Memory B cell (primary cell): ENCODE measurements at regions not wholly inside any gene's neighbourhood (a gene's known extent, or its start where the extent isn't known, plus 50 kb on each side); places are given as distances from the start of the nearest gene placed in this dataset.

Source experiments
- ATAC-seq: fragments of 150-1000 bp; cut with Tn5 transposase; 2 replicates; pipeline ENCODE4 v1.10.0; 2021; ENCODE audit warnings: low read depth, mild to moderate bottlenecking, moderate library complexity
- DNase-seq, 2 donors: peaks; one replicate each; pipeline ENCODE4 v3.0.0; 2022; ENCODE audit warnings: low spot score in 2 of 2
- H3K27ac Mint-ChIP-seq: one replicate; pipeline ENCODE4 v1.8.0; 2022; ENCODE audit warnings: mild to moderate bottlenecking, moderate library complexity, mixed read lengths
- H3K27me3 Mint-ChIP-seq: one replicate; pipeline ENCODE4 v1.8.0; 2022; ENCODE audit warnings: mixed read lengths
- H3K36me3 Mint-ChIP-seq: one replicate; pipeline ENCODE4 v1.8.0; 2022; ENCODE audit warnings: mild to moderate bottlenecking, mixed read lengths
- H3K4me1 Mint-ChIP-seq: one replicate; pipeline ENCODE4 v1.8.0; 2022; ENCODE audit warnings: mixed read lengths
- H3K4me3 Mint-ChIP-seq: one replicate; pipeline ENCODE4 v1.8.0; 2022; ENCODE audit warnings: mild to moderate bottlenecking, moderate library complexity, mixed read lengths
- H3K9me3 Mint-ChIP-seq: one replicate; pipeline ENCODE4 v1.8.0; 2022; ENCODE audit warnings: mixed read lengths

DNA sequence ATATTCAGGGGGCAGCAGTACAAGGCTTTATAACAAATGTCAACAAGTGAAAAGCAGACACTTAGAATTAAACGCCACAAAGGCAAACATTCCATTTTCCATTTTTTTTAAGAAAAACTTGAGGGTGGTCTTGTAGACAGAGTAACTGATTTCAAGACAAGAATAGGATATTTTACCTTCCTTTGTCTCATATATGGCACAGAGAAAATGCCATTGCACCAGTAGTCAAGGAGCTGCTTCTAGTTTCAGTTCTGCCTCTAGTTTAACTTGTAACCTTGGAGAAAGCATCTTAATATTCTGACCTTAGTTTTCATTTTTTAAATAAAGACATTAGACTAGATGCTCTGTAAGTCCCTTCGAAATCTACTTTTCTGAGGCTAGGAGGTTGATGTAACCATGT, 355.3 kb upstream of the KCNN2 start:
- no peak overlapping the region for H3K4me3 Mint-ChIP-seq
- H3K36me3 Mint-ChIP-seq = no peaks in the 10 kb centered on the region
- no peak overlapping the region for H3K27ac Mint-ChIP-seq
- no peak for DNase-seq
- no peaks in the 10 kb centered on the region for H3K27me3 Mint-ChIP-seq
- peaks cover 1% of the 10 kb centered on the region for H3K9me3 Mint-ChIP-seq
- ATAC-seq = no peak
- H3K4me1 Mint-ChIP-seq = no peaks in the 10 kb centered on the region

DNA sequence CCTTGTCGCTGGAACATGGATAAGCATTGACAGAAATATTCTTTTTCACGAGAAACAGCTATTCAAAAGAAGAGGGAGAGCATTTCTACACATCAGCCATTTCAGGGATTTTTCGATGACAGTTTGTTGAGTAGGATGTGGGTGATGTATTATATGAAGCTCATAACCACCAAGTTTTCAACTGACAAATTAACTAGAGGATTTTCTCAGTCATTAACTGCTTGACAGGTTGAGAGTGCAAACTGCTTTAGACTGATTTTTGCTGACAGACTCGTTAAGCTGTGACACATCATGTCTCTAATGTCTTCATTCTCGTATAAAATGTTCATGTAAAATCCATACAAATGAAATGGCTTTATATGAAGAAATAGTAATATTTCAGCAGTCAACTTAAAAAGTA, 354.2 kb upstream of the KCNN2 start:
- H3K9me3 Mint-ChIP-seq = no peaks in the 10 kb centered on the region
- ATAC-seq (no peak), DNase-seq (no peak)
- H3K4me1 Mint-ChIP-seq = no peaks in the 10 kb centered on the region
- H3K27me3 Mint-ChIP-seq = no peaks in the 10 kb centered on the region
- no peak overlapping the region for H3K4me3 Mint-ChIP-seq
- no peak overlapping the region for H3K27ac Mint-ChIP-seq
- H3K36me3 Mint-ChIP-seq = no peaks in the 10 kb centered on the region

DNA sequence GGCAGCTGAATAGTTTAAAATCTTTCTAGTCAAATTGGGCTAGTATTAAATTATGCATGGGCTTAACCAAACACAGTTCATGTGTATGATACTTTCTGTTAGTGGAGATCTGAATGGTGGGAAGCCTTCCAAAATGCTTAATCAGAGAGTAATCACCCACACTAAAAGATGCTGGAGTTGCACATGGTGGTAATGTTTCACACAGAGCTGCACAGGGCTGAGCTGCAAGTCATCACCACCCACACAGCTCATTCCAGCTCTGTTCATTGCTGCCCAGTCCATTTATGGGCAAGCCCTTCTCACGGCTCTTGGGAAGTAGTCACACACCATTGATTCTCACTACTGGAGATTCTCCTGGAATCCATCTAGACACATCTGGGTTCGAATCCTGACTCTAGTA, 351.5 kb upstream of the KCNN2 start:
- H3K27ac Mint-ChIP-seq = no peak overlapping the region
- no peak for ATAC-seq
- DNase-seq = no peak
- no peaks in the 10 kb centered on the region for H3K36me3 Mint-ChIP-seq
- no peaks in the 10 kb centered on the region for H3K9me3 Mint-ChIP-seq
- H3K4me3 Mint-ChIP-seq = no peak overlapping the region
- no peaks in the 10 kb centered on the region for H3K27me3 Mint-ChIP-seq
- no peaks in the 10 kb centered on the region for H3K4me1 Mint-ChIP-seq

DNA sequence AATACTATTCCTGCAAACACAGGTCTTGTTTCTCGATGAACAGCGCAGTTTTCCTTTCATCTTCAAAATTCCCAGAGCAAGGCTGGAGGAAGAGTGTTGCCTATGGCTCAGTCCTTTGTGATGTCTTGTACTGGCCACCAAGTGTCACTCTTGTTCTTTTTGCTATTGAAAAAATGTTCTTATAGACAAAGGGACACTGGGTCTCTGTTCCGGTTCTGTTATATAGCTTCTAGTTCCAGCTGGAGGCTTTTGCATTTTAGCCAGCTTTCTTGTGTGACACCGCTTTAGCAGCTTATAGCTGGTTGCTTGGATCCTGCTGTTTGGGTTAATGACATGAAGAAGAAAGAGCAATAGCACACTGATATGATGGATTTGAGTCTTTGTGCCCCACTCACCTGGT, 343.7 kb upstream of the KCNN2 start:
- H3K27ac Mint-ChIP-seq = no peak overlapping the region
- H3K27me3 Mint-ChIP-seq = no peaks in the 10 kb centered on the region
- DNase-seq (no peak), ATAC-seq (no peak)
- no peak overlapping the region for H3K4me3 Mint-ChIP-seq
- H3K36me3 Mint-ChIP-seq = no peaks in the 10 kb centered on the region
- peaks cover 1% of the 10 kb centered on the region for H3K9me3 Mint-ChIP-seq
- H3K4me1 Mint-ChIP-seq = no peaks in the 10 kb centered on the region

DNA sequence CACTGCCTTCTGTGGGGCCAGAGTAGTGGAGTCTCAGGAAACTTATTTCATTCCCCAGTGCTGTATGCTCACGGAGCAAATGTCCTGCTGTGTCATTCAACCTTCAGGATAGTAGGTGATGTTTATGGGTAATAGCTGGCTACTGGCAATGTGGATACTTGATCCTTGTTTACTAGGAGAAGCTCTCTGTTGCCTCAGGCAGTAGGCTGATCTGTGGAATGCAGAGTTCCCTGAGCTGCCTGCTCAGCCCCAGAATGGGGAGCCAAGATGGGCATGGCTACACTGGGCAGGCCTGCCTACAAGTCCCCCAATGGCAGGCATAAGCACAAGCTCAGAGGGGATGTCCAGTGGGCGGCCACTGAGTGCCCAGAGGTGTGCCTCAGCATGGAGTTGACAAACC, 323.1 kb upstream of the KCNN2 start:
- Mint-ChIP-seq H3K4me1 (no peaks in the 10 kb centered on the region), H3K27ac (no peak overlapping the region), H3K4me3 (no peak overlapping the region), H3K9me3 (peaks cover 9% of the 10 kb centered on the region), H3K36me3 (no peaks in the 10 kb centered on the region), H3K27me3 (no peaks in the 10 kb centered on the region)
- ATAC-seq (no peak), DNase-seq (no peak)

DNA sequence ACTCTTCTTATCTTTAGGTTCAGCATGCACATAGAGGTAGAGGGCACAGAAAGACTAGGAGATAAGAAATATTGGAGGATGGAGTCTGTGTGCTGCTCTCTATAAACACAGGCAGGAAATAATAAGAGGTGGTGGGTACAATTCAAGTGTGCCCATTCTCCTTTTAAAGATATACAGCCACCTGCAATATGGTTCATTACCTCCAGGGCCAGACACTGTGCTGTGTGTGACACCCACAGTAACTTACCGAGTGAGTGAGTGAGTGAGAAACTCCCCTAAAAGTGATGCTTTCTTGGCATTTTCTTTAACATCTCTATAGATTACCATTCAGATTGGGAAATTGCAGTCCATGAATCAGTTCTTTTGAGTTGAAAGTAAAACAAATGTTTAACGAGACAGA, 311.8 kb upstream of the KCNN2 start:
- ATAC-seq (no peak), DNase-seq (no peak)
- Mint-ChIP-seq H3K36me3 (no peaks in the 10 kb centered on the region), H3K9me3 (no peaks in the 10 kb centered on the region), H3K27ac (no peak overlapping the region), H3K4me3 (no peak overlapping the region), H3K27me3 (peaks cover 2% of the 10 kb centered on the region), H3K4me1 (no peaks in the 10 kb centered on the region)

DNA sequence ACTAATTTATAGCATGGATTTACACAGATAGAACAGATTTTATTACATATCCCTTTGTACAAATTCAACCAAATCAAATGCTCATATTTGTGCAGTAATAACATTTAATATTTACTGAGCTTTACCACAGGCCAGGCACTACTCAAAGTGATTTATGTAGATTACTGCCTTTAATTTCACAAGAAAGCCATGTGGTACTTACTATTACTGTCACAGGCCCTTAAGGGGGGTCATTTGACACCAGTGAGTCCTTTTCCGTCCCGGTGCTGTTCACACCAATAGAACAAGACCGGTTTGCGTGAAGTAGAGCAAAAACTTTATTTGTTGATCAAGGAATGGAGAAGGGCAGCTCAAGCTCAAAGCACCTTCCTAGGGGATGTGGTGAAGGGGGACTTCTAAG, 308.5 kb upstream of the KCNN2 start:
- peaks cover under 1% of the 10 kb centered on the region for H3K36me3 Mint-ChIP-seq
- no peak overlapping the region for H3K4me3 Mint-ChIP-seq
- ATAC-seq = no peak
- no peak overlapping the region for H3K27ac Mint-ChIP-seq
- H3K27me3 Mint-ChIP-seq = peaks cover 11% of the 10 kb centered on the region
- DNase-seq = no peak
- no peaks in the 10 kb centered on the region for H3K4me1 Mint-ChIP-seq
- H3K9me3 Mint-ChIP-seq = peaks cover under 1% of the 10 kb centered on the region

DNA sequence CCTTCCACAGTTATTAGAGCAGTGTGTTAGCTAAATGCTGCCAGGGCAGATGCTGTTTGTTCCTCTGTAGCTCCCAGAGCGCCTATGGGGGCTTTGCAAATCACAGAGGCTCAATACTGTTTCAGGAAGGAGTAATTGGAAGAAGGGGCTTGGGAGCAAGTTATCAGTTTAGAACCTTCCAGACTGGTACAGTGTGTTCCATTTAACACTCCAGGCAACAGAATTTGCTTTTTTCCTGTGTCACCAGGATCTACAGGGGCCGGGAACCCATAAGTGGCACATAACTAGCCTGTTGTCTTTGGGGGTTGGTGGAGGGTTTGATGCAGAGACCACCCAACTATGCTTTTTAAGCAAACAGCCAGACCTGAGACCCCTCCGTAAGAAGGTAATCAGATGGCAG, 307.3 kb upstream of the KCNN2 start:
- Mint-ChIP-seq H3K9me3 (peaks cover 2% of the 10 kb centered on the region), H3K4me1 (no peaks in the 10 kb centered on the region), H3K4me3 (no peak overlapping the region), H3K27ac (no peak overlapping the region), H3K36me3 (peaks cover 2% of the 10 kb centered on the region), H3K27me3 (peaks cover 15% of the 10 kb centered on the region)
- ATAC-seq = no peak
- no peak for DNase-seq

DNA sequence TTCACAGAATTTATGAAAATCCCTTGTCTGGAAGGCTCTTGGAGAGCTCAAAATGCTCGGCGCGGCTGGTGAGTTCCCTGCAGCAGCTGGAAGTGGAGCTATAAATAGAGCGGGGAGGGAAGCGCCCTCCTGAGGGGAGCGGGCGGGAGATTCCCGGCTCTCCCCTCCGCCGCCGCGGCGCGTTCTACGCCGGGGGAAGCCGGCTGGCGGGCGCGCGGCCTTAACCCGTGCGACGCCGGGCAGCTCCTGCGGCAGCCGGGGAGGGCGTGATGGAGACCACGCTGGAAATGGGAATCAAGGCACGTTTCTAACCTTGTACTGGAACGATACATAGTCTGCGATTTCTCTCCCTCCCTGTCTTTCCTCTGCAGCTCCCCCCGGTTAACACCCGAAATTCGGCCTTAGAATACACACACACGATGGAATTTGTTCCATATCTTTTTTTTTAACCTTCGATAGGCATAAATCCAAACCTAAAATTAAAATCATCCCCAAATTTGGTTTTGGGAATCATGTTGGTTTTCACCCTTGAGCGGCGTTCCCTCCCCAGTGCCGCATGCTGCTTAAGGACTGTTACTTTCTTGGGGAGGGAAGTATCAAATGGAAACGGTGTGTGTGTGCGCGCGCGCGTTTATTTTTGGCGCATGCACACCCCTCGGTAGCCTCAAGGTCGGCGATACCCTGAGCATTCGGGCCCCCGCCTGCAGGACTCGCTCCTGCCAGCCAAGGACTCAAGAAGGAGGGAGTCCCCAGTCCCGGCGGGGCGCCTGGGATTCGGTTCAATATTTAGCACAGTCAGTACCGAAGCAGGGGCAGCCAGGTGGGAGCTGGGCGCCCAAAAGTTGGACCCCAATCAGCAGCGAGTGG, 306.3 kb upstream of the KCNN2 start:
- DNase-seq (no peak), ATAC-seq (no peak)
- Mint-ChIP-seq H3K27me3 (peaks cover 15% of the 10 kb centered on the region), H3K9me3 (peaks cover 2% of the 10 kb centered on the region), H3K36me3 (peaks cover 2% of the 10 kb centered on the region), H3K4me3 (no peak overlapping the region), H3K27ac (no peak overlapping the region), H3K4me1 (no peaks in the 10 kb centered on the region)

DNA sequence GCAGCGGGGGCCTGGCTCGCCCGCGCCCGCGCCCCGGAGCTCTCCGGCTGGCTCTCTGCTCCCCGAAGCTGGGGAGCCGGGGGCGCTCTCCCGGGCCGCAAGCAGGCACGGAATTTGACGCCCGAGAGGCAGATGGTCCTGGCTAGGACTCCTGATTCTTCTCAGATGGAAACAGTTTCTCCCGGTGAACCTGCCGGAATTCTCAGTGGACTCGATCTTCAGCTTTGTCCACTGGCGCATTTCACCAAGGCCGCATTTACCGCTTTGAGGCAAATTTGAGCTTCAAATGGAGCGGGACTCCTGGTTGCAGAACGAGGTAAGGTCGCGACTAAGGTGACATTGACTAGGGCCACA, 305.7 kb upstream of the KCNN2 start:
- H3K27ac Mint-ChIP-seq = no peak overlapping the region
- H3K4me3 Mint-ChIP-seq = no peak overlapping the region
- peaks cover 2% of the 10 kb centered on the region for H3K36me3 Mint-ChIP-seq
- DNase-seq (no peak), ATAC-seq (no peak)
- no peaks in the 10 kb centered on the region for H3K4me1 Mint-ChIP-seq
- peaks cover 15% of the 10 kb centered on the region for H3K27me3 Mint-ChIP-seq
- H3K9me3 Mint-ChIP-seq = peaks cover 2% of the 10 kb centered on the region

DNA sequence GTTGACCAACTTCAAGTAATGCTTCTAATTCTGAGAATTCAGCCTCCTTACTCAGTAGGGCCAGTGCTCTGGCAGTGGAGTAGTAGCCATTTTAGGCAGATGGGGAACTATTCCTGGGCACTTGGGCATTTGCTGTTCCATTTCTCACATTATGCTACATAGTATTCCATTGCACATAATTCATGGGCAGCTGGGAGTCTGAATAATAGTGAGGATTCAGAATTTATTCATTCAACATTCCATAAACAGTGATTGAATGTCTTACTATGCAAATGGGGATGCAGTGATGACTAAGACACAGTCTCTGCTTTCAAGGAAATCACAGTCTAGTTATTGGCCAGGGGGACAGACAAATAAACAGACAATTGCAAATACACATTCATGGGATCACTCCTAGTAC, 301.0 kb upstream of the KCNN2 start:
- ATAC-seq (no peak), DNase-seq (no peak)
- H3K4me3 Mint-ChIP-seq = no peak overlapping the region
- no peak overlapping the region for H3K27ac Mint-ChIP-seq
- no peaks in the 10 kb centered on the region for H3K4me1 Mint-ChIP-seq
- H3K36me3 Mint-ChIP-seq = peaks cover 2% of the 10 kb centered on the region
- peaks cover 13% of the 10 kb centered on the region for H3K27me3 Mint-ChIP-seq
- H3K9me3 Mint-ChIP-seq = peaks cover 2% of the 10 kb centered on the region

DNA sequence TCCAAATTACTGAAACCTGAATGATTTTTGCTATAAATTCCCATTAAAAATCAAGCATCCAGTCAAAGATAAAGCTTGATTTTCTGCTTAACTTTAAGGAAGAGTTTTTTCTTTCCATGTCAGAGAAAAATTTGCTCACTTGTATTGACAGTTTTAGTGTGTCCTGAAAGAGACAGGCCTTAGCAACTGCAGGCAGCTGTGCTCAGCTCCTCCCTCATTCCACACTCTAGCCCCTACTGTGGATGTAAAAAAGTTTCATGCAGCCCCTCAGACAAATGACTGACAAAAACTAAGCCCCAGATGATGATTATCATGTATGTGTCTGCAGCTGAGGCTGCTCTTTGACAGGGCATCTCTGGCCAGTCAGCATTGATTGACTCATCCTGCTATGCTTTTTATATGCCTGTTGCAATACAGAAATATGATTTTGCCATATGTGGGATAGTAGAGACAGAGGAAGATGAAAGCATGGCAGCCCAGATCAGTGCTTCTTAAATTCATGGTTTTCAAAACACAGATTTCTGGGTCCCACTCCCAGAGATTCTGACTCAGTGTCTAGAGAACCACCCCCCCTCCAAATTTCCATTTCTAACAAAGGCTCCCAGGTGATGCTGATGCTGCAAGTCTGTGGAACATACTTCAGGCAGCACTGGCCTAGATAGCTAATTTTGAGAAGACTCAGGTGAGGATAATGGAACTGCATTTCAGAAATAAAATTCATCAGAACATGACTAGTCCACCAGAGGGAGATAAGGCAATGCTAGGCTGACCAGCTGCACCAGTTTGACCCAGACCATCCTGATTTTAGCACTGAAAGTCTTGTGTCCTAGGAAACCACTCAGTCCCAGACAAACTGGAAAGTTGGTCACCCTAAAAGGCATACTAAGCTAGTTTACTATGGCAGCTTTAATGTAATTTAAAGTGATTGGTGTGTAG, 298.7 kb upstream of the KCNN2 start:
- no peak for DNase-seq
- Mint-ChIP-seq H3K4me3 (no peak overlapping the region), H3K27me3 (peaks cover 5% of the 10 kb centered on the region), H3K27ac (no peak overlapping the region), H3K9me3 (peaks cover 2% of the 10 kb centered on the region), H3K36me3 (peaks cover 2% of the 10 kb centered on the region), H3K4me1 (no peaks in the 10 kb centered on the region)
- ATAC-seq = no peak

DNA sequence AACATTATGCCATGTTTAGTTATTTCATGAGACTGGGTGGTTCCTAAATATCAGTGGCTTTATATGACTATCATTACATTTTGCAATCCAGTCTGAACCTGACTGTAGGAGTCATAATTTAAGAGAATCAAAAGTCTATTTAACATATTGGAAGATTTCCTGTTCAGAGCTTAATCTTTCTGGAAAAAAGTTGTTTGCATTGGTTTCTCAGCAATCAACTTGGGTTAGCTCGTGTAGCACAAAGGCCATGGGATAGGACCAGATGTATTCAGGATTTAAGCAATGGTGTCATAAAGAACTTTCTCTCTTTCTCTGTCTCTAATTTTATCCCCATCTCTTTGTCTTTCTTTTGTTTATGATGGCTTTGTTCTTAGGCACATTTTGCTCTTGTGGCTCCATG, 296.0 kb upstream of the KCNN2 start:
- Mint-ChIP-seq H3K4me1 (no peaks in the 10 kb centered on the region), H3K36me3 (no peaks in the 10 kb centered on the region), H3K4me3 (no peak overlapping the region), H3K9me3 (no peaks in the 10 kb centered on the region), H3K27ac (no peak overlapping the region), H3K27me3 (no peaks in the 10 kb centered on the region)
- no peak for DNase-seq
- no peak for ATAC-seq

DNA sequence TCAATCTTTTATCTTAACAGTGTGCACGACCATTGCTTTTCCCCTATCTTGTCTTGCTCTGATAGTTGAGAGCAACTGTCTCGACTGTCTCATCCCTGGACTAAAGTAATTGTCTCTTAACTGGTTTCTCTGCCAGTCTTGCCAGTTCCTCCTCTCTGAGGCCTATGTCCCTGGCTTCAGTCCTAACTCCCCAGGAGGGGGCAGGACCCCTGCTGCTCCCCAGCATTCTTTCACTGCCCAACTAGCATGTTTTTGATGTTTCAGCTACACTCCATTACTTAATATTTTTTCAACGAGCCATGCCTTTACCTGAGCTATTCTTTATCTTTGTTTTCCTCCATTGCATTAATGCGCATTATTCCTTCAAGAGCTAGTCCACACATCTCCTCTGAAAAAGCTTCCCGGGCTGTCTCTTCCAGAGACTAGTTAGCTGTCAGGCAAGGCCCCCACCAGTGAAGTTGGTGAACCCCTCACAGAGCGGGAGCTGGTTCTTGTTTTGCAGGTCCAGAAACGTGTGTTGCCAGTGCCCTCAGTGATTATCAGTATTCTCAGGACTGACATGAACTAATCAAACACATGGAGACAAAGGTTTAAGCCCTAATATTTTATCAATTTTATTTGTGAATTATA, 291.7 kb upstream of the KCNN2 start:
- H3K4me1 Mint-ChIP-seq = no peaks in the 10 kb centered on the region
- H3K9me3 Mint-ChIP-seq = no peaks in the 10 kb centered on the region
- ATAC-seq (no peak), DNase-seq (no peak)
- H3K4me3 Mint-ChIP-seq = no peak overlapping the region
- H3K27me3 Mint-ChIP-seq = peaks cover 3% of the 10 kb centered on the region
- H3K36me3 Mint-ChIP-seq = no peaks in the 10 kb centered on the region
- no peak overlapping the region for H3K27ac Mint-ChIP-seq
